ENCODE measurements at regions not wholly inside any gene's neighbourhood (a gene's known extent, or its start where the extent isn't known, plus 50 kb on each side); places are given as distances from the start of the nearest gene placed in this dataset.

GRCh38 chr12:105462831-105463230, 132.3 kb downstream of the C12orf75 start:
- H3K79me2 ChIP-seq (ENCODE audit: insufficient read depth, low read length) = no peaks in the 10 kb centered on the region
- H3K27me3 ChIP-seq (ENCODE audit: low read length) = no peaks in the 10 kb centered on the region
- no peak overlapping the region for H3K27ac ChIP-seq (ENCODE audit: low read depth, low read length)
- H3K9ac ChIP-seq (ENCODE audit: low read length) = no peak overlapping the region
- H3K36me3 ChIP-seq (ENCODE audit: low read length) = no peaks in the 10 kb centered on the region
- H3K4me2 ChIP-seq (ENCODE audit: low read depth, low read length, poor library complexity, severe bottlenecking) = no peak overlapping the region
- H3K4me3 ChIP-seq (ENCODE audit: insufficient read depth, low read length, poor library complexity, severe bottlenecking) = no peak overlapping the region
- H2AFZ ChIP-seq (ENCODE audit: low read depth, low read length, severe bottlenecking) = no peak overlapping the region
- H3F3A ChIP-seq (ENCODE audit: insufficient read depth) = no peaks in the 10 kb centered on the region
- TF ChIP-seq EZH2phosphoT487 (conservative IDR thresholded peaks at IDR 0.05; ENCODE audit: low read length) = no peak
- TF ChIP-seq CTCF (IDR thresholded peaks at IDR 0.05; ENCODE audit: insufficient read depth, low read length, poor library complexity, severe bottlenecking) = no peak
- no peaks in the 10 kb centered on the region for H3K9me2 ChIP-seq (replicated peaks; ENCODE audit: insufficient read depth, low read length)
- H4K20me1 ChIP-seq (ENCODE audit: low read depth, low read length) = no peaks in the 10 kb centered on the region
- no peaks in the 10 kb centered on the region for H3K9me3 ChIP-seq (ENCODE audit: insufficient read depth, low read length)

GRCh38 chr12:105464406-105464805, 133.9 kb downstream of the C12orf75 start:
- Histone ChIP-seq H3K79me2 (ENCODE audit: insufficient read depth, low read length) (no peaks in the 10 kb centered on the region), H3K4me2 (ENCODE audit: low read depth, low read length, poor library complexity, severe bottlenecking) (no peak overlapping the region), H3K9ac (ENCODE audit: low read length) (no peak overlapping the region), H3K9me3 (ENCODE audit: insufficient read depth, low read length) (no peaks in the 10 kb centered on the region), H3K27me3 (ENCODE audit: low read length) (no peaks in the 10 kb centered on the region), H3K4me3 (ENCODE audit: insufficient read depth, low read length, poor library complexity, severe bottlenecking) (no peak overlapping the region), H3F3A (ENCODE audit: insufficient read depth) (no peaks in the 10 kb centered on the region), H3K9me2 (replicated peaks; ENCODE audit: insufficient read depth, low read length) (no peaks in the 10 kb centered on the region), H4K20me1 (ENCODE audit: low read depth, low read length) (no peaks in the 10 kb centered on the region), H3K27ac (ENCODE audit: low read depth, low read length) (no peak overlapping the region), H3K36me3 (ENCODE audit: low read length) (no peaks in the 10 kb centered on the region), H2AFZ (ENCODE audit: low read depth, low read length, severe bottlenecking) (no peak overlapping the region)
- TF ChIP-seq CTCF (IDR thresholded peaks at IDR 0.05; ENCODE audit: insufficient read depth, low read length, poor library complexity, severe bottlenecking) (no peak), EZH2phosphoT487 (conservative IDR thresholded peaks at IDR 0.05; ENCODE audit: low read length) (no peak)

GRCh38 chr12:105466231-105466900, 135.9 kb downstream of the C12orf75 start:
- H3K4me2 ChIP-seq (ENCODE audit: low read depth, low read length, poor library complexity, severe bottlenecking) = no peak overlapping the region
- no peaks in the 10 kb centered on the region for H3K36me3 ChIP-seq (ENCODE audit: low read length)
- no peaks in the 10 kb centered on the region for H3F3A ChIP-seq (ENCODE audit: insufficient read depth)

More at GRCh38 chr12:105466231-105466900, 135.9 kb downstream of the C12orf75 start:
- no peaks in the 10 kb centered on the region for H4K20me1 ChIP-seq (ENCODE audit: low read depth, low read length)
- H2AFZ ChIP-seq (ENCODE audit: low read depth, low read length, severe bottlenecking) = no peak overlapping the region
- TF ChIP-seq EZH2phosphoT487 (conservative IDR thresholded peaks at IDR 0.05; ENCODE audit: low read length) (no peak), CTCF (IDR thresholded peaks at IDR 0.05; ENCODE audit: insufficient read depth, low read length, poor library complexity, severe bottlenecking) (no peak)
- H3K27me3 ChIP-seq (ENCODE audit: low read length) = no peaks in the 10 kb centered on the region
- no peaks in the 10 kb centered on the region for H3K79me2 ChIP-seq (ENCODE audit: insufficient read depth, low read length)
- no peaks in the 10 kb centered on the region for H3K9me2 ChIP-seq (replicated peaks; ENCODE audit: insufficient read depth, low read length)
- no peaks in the 10 kb centered on the region for H3K9me3 ChIP-seq (ENCODE audit: insufficient read depth, low read length)
- no peak overlapping the region for H3K9ac ChIP-seq (ENCODE audit: low read length)
- no peak overlapping the region for H3K4me3 ChIP-seq (ENCODE audit: insufficient read depth, low read length, poor library complexity, severe bottlenecking)
- no peak overlapping the region for H3K27ac ChIP-seq (ENCODE audit: low read depth, low read length)
